ENCODE measurements at regions not wholly inside any gene's neighbourhood (a gene's known extent, or its start where the extent isn't known, plus 50 kb on each side); places are given as distances from the start of the nearest gene placed in this dataset.

- ChIA-PET CTCF (ENCODE audit: unreplicated experiment) (no interaction called here), POLR2A (no interaction called here)
- intact Hi-C loops (cut with micrococcal nuclease; ENCODE audit: unreplicated experiment), result no loop called here
- H3K36me3 ChIP-seq (ENCODE audit: insufficient read depth, low read length), result no peaks in the 10 kb centered on the region
- no peaks in the 10 kb centered on the region for H4K20me1 ChIP-seq (ENCODE audit: insufficient read depth, low read length)
- no peak for DNase-seq (ENCODE audit: low spot score)
- no peak overlapping the region for H2AFZ ChIP-seq (ENCODE audit: low read length)
- no peaks in the 10 kb centered on the region for H3K79me2 ChIP-seq (ENCODE audit: insufficient read depth, low read depth, low read length)
- no peaks in the 10 kb centered on the region for H3K9me2 ChIP-seq (ENCODE audit: insufficient read depth, low read length)
- no TSS peak for BruUV-seq (replicated peaks)
- no peaks in the 10 kb centered on the region for H3K4me1 ChIP-seq (ENCODE audit: insufficient read depth, low read length, poor library complexity, severe bottlenecking)
- no peak overlapping the region for H3K27ac ChIP-seq (ENCODE audit: low read depth, low read length, poor library complexity, severe bottlenecking)
- no peak overlapping the region for H3K4me2 ChIP-seq (ENCODE audit: low read length)
- TF ChIP-seq, protein P1, sequence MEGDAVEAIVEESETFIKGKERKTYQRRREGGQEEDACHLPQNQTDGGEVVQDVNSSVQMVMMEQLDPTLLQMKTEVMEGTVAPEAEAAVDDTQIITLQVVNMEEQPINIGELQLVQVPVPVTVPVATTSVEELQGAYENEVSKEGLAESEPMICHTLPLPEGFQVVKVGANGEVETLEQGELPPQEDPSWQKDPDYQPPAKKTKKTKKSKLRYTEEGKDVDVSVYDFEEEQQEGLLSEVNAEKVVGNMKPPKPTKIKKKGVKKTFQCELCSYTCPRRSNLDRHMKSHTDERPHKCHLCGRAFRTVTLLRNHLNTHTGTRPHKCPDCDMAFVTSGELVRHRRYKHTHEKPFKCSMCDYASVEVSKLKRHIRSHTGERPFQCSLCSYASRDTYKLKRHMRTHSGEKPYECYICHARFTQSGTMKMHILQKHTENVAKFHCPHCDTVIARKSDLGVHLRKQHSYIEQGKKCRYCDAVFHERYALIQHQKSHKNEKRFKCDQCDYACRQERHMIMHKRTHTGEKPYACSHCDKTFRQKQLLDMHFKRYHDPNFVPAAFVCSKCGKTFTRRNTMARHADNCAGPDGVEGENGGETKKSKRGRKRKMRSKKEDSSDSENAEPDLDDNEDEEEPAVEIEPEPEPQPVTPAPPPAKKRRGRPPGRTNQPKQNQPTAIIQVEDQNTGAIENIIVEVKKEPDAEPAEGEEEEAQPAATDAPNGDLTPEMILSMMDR (conservative IDR thresholded peaks at IDR 0.05; ENCODE audit: low read length), result no peak
- TF ChIP-seq EZH2phosphoT487 (IDR thresholded peaks at IDR 0.05; ENCODE audit: borderline replicate concordance, low read depth, low read length), result no peak
- no peak overlapping the region for H3K4me3 ChIP-seq (ENCODE audit: low read depth, low read length, poor library complexity, severe bottlenecking)
- H3K9me3 ChIP-seq (ENCODE audit: low read length), result no peaks in the 10 kb centered on the region
Observed at GRCh38 chr16:5858180-5858579, 760.6 kb upstream of the EEF2KMT start.

DNA sequence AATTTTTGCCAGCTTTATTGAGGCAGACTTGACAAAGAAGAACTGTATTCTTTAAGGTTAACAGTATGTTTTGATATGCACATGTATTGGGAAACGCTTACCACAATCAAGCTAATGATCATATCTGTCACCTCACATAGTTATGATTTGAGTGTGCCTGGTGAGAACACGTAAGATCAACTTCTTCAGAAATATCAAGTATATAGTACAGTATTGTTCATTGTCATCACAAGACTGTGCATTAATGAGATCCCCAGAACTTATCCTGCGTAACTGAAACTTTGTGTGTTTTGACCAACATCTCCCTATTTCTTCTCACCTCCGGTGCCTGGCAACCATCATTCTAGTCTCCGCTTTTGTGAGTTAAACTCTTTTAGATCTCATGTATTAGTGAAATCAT lies 756.4 kb upstream of the EEF2KMT start:
- Histone ChIP-seq H3K9me3 (ENCODE audit: low read length) (no peaks in the 10 kb centered on the region), H2AFZ (ENCODE audit: low read length) (no peak overlapping the region), H3K79me2 (ENCODE audit: insufficient read depth, low read depth, low read length) (no peaks in the 10 kb centered on the region), H3K27ac (ENCODE audit: low read depth, low read length, poor library complexity, severe bottlenecking) (no peak overlapping the region), H3K36me3 (ENCODE audit: insufficient read depth, low read length) (no peaks in the 10 kb centered on the region), H3K4me3 (ENCODE audit: low read depth, low read length, poor library complexity, severe bottlenecking) (no peak overlapping the region), H3K9me2 (ENCODE audit: insufficient read depth, low read length) (no peaks in the 10 kb centered on the region), H4K20me1 (ENCODE audit: insufficient read depth, low read length) (no peaks in the 10 kb centered on the region), H3K4me2 (ENCODE audit: low read length) (no peak overlapping the region), H3K4me1 (ENCODE audit: insufficient read depth, low read length, poor library complexity, severe bottlenecking) (no peaks in the 10 kb centered on the region)
- CTCF ChIA-PET (ENCODE audit: unreplicated experiment), result no interaction called here
- POLR2A ChIA-PET, result no interaction called here
- intact Hi-C loops (cut with micrococcal nuclease; ENCODE audit: unreplicated experiment), result no loop called here
- no peak for DNase-seq (ENCODE audit: low spot score)
- TF ChIP-seq, protein P1 (conservative IDR thresholded peaks at IDR 0.05; ENCODE audit: low read length), result no peak
- no peak for TF ChIP-seq EZH2phosphoT487 (IDR thresholded peaks at IDR 0.05; ENCODE audit: borderline replicate concordance, low read depth, low read length)
- BruUV-seq (replicated peaks), result no TSS peak

DNA sequence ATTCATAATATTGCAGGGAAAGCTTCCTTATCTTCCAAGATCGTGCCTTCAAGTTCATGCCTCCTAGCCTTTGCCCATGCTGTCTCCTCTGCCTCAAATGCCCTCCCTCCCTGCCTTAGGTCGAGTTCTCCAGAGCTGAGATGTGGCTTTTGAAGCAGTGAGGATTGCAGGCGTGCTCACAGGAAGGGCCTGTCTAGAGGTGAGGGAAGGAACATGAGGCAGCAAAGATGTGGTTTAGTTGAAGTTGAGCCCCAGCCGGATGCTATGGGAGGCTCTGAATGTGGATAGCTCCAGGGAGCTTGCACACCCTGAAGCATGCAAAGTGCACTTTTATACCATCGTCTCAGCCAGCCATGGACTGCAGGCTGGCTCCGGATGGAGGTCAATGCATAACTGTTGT lies 754.6 kb upstream of the EEF2KMT start:
- Histone ChIP-seq H3K36me3 (ENCODE audit: insufficient read depth, low read length) (no peaks in the 10 kb centered on the region), H4K20me1 (ENCODE audit: insufficient read depth, low read length) (no peaks in the 10 kb centered on the region), H2AFZ (ENCODE audit: low read length) (no peak overlapping the region), H3K9me3 (ENCODE audit: low read length) (no peaks in the 10 kb centered on the region), H3K79me2 (ENCODE audit: insufficient read depth, low read depth, low read length) (no peaks in the 10 kb centered on the region), H3K4me1 (ENCODE audit: insufficient read depth, low read length, poor library complexity, severe bottlenecking) (no peaks in the 10 kb centered on the region), H3K4me3 (ENCODE audit: low read depth, low read length, poor library complexity, severe bottlenecking) (no peak overlapping the region), H3K27ac (ENCODE audit: low read depth, low read length, poor library complexity, severe bottlenecking) (no peak overlapping the region), H3K9me2 (ENCODE audit: insufficient read depth, low read length) (no peaks in the 10 kb centered on the region), H3K4me2 (ENCODE audit: low read length) (no peak overlapping the region)
- no TSS peak for BruUV-seq (replicated peaks)
- no peak for DNase-seq (ENCODE audit: low spot score)
- TF ChIP-seq, protein P1 (conservative IDR thresholded peaks at IDR 0.05; ENCODE audit: low read length), result no peak
- no peak for TF ChIP-seq EZH2phosphoT487 (IDR thresholded peaks at IDR 0.05; ENCODE audit: borderline replicate concordance, low read depth, low read length)
- intact Hi-C loops (cut with micrococcal nuclease; ENCODE audit: unreplicated experiment), result no loop called here
- ChIA-PET POLR2A (no interaction called here), CTCF (ENCODE audit: unreplicated experiment) (no interaction called here)
